HG02870 (cell line): ENCODE measurements at regions not wholly inside any gene's neighbourhood (a gene's known extent, or its start where the extent isn't known, plus 50 kb on each side); places are given as distances from the start of the nearest gene placed in this dataset.

Source experiments
- ATAC-seq: cut with Tn5 transposase; IDR thresholded peaks from one replicate; pipeline ENCODE4 v1.9.1; 2021; ENCODE audit warnings: mild to moderate bottlenecking, moderate library complexity; ENCODE audit not compliant: unreplicated experiment

DNA sequence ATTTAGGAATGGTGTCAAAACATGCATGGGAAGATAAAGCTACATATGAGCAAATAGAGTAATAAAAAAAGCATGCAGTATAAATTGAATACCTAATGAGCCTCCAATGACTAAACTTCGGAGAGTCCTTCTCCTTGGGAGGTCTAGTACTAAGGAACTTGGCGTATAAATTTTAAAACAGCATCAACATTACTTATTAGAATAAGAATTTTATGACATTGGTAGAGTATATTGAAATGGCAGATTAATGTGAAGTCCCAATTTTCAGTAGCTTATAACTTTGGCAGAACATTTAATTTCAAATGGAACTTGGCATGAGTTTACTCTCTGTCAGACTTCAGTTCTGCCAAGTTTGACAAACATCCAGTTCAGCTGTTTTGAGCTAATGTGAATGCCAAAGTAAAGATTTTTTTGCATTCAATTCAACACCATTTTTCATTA, 104.7 kb upstream of the RGS18 start:
- ATAC-seq, result no peak

DNA sequence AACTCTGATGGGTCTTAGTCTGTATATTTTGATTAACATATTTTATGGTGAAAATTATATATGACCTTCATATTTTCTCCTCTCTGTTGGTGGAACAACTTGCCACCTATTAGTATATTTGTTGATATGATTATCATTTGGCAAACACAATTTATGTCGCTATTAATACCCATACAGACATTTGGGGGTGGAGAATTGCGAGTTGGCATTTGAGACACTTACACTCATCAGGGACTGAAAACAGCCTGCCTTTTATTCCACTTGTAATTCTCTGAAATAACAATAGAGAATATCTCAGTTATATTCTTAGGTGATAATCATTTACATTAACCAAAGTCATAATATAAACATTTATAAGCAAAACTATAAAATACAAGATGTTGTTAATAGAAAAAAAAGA, 100.5 kb upstream of the RGS18 start:
- ATAC-seq, result no peak

DNA sequence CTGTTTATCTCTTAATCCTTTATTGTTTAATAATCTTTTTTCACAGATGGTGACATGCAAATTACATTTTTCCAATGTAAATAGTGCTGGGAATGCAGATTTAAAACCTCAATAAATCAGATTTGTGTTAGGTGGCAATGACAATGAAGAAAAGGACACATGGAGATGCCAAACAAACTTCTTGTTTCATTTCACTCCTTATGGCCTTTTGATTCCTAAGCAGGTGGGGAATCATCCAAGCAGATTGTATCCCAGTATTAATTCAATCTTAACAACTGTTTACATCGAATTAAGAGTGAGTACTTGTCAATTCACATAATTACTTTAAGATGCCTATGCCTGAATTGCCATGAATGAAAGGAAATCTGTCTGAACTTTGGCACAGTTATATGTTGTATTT, 98.9 kb upstream of the RGS18 start:
- no peak for ATAC-seq

DNA sequence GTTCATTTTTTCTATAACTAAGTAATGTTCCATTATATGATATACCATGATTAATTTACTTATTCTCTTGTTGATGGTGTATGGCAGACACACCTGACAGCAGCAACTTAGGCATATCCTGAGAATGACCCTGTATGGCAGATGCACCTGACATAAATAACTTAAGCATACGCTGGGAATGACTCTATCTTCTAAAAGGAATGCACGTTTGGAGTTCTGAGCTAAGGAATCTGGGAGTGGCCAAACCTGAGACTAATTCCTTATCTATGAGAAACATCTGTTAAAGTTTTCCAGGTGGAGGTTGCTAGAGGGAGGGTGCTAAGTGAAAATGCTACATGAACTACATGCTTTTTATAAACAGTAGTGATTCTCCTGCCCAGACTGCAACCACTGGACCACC, 96.7 kb upstream of the RGS18 start:
- no peak for ATAC-seq

DNA sequence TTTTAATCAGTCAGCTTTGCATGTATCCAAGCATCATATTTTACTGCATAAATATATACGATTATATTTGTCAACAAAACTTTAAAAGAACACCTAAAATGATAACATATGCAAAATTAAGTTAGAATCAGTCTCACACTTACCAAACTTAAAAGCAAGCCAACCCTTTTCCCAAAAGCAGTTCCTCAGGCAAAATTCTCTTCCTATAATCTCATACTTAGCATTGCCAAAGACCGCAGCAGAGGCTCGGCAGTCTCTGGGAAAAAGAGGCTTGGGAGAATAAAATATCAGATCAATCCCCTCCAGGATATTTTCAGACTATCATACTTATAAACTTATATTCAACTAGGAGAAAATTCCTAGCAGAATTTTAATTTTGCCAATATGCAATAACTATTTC, 93.2 kb upstream of the RGS18 start:
- no peak for ATAC-seq

DNA sequence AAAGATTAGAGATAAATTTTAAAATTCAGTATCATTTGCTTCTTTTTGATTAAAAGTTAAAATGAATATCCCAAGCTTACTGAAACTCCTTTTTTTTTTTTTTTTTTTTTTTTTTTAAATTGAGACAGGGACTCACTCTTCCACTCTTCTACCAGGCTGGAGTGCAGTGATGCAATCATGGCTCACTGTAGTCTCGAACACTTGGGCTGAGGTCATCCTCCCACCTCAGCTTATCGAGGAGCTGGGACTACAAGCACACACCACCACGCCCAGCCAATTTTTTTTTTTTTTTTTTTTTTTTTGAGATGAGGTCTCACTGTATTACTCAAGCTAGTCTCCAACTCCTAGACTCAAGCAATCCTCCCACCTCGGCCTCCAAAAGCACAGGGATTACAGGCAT, 92.1 kb upstream of the RGS18 start:
- no peak for ATAC-seq

DNA sequence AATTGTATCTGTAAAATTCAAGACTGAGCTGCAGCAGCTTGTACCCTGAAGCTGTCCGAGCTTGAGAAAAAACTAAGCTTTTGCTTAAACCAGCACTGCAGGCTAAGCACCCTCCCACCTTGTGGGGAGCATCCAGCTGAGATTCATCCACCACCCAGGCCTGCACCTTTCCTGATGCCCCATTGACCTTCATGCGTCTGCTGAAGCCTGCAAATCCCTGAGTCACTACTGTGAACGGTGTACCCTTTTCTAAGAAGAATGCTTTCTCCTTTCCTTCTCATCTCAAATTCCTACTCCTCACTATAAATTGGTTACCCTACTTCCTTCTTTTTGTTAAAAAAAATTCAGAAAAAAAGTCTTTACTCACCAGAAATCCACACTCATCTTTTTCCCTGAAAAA, 90.9 kb upstream of the RGS18 start:
- no peak for ATAC-seq

DNA sequence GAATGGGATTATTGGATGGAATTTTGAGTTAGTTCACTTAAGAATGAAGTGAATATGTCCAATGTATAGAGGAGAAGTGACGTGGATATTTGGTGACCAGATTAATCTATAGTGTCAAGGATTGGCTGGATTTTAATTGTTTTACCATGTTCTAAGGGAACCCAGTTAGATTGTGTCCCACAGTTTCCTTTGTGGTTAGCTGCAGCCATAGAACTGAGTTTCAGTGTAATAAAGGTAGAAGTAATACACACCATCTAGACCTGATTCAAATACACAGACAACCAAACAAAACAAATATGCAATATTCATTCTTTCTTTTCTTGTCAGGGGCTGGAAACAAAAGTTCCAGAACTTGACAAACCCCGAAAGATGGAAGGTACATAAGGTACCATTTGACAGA, 88.0 kb upstream of the RGS18 start:
- no peak for ATAC-seq

DNA sequence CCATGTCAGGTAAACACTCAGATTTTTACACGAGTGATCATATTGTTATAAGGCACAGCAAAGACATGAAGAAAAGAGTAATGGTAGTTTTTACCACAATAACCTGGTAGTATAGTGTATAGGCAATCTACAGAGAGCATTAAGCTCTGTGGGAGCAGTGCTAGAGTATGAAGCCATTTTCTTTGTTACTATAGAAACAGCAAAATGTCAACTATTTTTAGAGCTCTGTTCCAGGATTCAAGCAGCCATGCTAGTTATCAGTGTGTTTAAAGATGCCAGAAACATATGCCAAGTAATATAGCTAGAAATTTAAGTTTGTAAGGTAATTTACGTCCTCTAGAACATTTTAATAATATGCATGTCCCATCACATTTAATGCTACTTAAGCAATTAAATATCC, 77.6 kb upstream of the RGS18 start:
- no peak for ATAC-seq

DNA sequence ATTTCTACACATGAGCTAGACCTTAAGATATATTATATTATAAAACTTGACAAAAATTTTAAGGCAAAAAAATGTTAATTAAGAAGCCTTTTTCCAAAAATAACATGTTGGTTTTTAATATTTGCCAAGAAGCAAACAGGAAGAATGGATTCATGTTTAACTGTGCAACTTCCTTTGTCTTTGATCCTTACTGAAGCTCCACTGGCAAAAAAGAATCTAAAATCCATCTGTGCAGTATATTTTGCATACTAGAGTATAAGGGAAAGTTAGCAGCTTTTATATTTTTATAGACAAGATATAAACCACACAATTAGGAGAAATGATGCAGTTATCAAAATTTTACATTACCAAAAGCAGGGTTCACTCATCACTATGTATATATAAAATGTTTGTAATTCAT, 76.9 kb upstream of the RGS18 start:
- ATAC-seq, result no peak

DNA sequence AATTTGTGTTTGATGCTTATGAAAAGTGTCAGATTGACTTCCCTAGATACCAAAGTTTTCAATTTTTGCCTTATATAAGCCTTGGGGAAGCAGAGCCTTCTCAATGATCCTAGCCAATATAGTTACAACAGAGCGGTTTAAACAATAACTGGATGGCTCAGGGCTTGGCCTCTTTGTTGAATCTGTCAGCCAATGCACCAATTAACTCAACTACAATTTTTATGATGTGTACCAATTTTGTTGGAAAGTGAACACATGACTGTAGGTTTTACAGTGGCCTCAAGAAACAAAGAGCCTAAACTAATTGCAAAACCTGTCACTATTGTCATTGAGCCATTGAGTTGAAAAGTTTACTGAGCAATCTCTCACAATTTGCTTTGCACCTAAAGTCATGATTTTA, 71.6 kb upstream of the RGS18 start:
- no peak for ATAC-seq

DNA sequence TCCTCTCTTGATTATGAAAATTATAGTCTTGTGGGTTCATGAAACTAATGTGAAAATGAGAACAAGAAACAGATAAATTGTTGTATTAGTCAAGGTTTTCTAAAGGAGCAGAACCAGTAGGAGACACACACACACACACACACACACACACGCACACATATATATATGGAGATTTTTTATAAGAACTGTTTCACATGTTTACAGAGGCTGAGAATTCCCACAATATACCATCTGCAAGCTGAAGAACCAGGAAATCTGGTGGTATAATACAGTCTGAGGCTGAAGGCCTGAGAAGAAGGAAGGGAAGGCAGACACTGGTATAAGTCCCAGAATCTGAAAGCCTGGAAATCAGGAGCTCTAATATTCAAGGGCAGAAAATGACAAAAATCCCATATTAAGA, 70.9 kb upstream of the RGS18 start:
- no peak for ATAC-seq

DNA sequence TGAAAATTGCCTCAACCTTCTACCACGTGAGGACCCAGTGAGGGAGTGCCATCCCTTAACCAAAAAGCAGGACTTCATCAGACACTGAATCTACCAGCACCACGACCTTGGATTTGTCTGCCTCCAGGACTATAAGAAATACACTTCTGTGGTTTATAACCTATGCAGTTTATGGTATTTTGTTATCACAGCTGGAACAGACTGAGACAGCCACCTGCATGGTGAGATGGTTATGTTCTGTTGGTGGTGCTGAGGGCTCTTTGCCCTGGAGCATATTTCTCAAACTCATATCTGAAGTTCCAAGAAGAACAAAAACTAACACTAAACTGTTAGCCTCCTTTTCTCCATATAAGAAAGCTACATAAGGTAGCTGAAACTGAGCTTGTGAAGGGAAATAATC, 69.8 kb upstream of the RGS18 start:
- no peak for ATAC-seq

DNA sequence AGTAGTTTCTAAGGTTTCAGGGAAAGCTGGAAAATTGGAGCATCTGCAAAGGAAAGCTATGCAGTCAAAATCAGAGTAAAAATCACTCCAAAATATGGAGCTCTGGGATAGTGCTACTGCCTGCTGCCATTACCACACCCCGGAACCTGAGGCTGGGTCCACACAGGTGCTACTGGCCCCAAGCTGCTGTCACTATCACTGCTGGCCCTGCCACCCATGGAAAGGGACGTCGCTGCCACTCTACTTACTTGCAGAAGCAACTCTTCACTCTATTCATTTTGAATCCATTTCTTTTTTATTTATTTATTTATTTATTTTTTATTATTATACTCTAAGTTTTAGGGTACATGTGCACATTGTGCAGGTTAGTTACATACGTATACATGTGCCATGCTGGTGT, 60.3 kb upstream of the RGS18 start:
- ATAC-seq, result no peak

DNA sequence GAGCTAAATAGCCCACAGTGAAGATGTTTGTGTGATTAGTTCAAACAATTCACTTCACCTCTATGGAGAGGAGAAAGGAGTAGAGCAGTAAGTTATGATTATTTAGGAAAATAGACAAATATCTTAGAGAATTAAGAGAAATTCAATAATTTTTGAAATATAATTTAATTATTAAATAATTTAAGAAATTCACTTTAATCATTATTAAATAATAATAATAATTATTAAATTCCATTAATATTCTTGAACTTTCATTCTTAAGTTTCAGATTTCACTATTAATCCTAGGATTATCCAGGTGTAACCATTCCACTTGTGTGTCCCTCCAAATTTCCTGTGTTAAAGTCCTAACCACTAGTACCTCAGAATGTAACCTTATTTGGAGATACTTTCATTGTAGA, 58.9 kb upstream of the RGS18 start:
- no peak for ATAC-seq

DNA sequence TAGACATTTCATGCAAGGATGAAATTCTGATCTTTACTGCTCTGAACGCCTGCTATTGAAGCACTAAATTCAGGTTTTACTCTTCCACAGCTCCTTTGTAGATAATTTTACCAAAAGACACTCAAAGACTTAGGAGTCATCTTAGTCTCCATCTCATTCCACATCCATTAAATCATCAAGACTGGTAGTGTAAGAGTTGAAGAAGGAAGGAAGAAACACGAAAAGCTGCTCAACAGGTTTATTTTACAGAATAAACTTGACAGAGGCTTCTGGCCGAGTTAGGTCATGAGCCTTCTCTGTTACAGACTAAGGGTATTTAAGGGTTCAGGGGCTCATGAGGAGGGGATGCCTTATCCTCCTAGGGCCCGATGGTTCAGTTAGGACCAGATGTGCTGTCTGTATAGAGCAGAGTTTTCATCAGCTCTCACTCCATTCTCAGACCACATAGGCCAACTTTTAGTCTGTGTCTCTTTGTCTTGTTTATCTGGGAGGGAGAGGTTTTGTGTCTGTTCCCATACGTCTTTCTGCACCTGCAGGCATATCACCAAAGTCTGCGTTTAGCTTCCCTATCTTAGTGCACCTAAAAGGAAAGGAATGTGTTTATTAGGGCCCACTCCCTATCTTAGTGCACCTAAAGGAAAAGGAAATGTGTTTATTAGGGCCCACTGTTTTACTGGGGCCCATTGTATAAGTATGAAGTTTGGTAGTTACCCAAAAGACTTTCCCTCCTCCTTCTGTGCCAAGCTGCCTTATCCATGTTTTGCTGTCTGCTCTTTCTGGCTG, 57.4 kb upstream of the RGS18 start:
- ATAC-seq, result no peak

DNA sequence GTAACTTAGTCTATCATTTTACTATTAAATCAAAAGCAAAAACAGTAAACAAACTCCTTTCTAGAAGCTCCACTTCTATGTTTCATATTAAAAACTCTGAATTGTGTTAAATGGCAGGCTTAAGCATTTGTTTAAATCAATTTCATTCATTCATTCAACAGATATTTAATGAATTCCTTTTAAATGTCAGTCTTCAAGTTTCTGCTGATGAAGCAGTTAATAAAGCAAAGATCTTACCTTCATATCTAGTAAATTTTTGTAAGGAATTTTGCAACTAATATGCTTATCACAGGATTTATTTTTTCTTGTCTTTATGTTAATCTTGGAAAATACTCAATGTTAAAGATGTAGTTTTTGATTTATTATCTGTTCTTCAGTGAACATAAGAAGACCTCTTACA, 54.1 kb upstream of the RGS18 start:
- no peak for ATAC-seq

DNA sequence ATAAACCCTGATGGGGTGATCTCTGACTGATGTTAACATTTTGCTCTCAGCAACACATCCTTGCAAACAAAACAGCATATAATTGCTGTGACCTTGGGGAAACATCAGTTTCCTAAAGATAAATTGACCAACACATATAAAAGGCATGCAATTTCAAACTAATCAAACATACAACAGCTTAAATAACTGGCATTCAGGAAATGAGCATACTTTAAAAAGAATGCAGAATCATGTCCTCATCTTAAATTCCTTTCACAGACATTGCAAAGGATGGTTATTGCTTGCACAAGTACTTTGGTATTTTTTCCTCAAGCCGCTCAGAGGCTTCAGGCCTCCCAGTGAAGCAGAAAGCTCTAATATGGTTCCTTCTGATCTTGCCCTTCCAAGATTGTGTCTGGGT, 53.4 kb upstream of the RGS18 start:
- no peak for ATAC-seq

DNA sequence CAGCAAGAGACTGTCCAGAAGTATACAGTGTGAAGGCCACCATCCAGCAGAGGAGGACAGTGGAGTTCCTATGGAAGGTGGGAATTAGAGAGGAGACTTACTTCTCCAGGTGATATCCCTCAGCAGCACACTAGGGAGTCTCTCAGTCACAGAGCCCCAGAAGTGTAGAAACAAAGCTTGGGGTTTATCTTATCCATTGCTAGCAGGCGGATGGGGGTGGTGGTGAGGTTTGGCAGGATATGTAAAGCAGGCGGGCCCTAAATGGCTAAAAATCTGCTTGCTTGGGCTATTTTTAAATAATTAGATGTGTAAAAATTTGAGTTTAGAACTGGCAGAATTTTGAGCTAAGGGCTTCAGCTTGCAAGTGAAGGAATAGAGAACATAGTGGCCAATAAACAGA, 50.1 kb upstream of the RGS18 start:
- ATAC-seq, result no peak
